Keratinocyte (primary cell): ENCODE measurements at regions not wholly inside any gene's neighbourhood (a gene's known extent, or its start where the extent isn't known, plus 50 kb on each side); places are given as distances from the start of the nearest gene placed in this dataset.

Experiments used
- DNase-seq: peaks from one replicate; pipeline ENCODE4 v3.0.0-alpha.2; 2011; ENCODE audit warnings: low read depth, missing footprints, low spot score
- FAIRE-seq: peaks from 2 replicates; lab custom pipeline; 2011; peaks lifted over from hg19 to GRCh38; lab: Jason Lieb, UNC
- H2AFZ ChIP-seq: 2 replicates; pipeline ENCODE4 v1.6.0; 2012; ENCODE audit warnings: low read length, control low read depth, inconsistent platforms; ENCODE audit not compliant: control insufficient read depth
- H3K27ac ChIP-seq: 2 replicates; pipeline ENCODE4 v1.5.1; 2011; ENCODE audit warnings: low read length; ENCODE audit not compliant: control insufficient read depth, insufficient read depth
- H3K27me3 ChIP-seq: 3 replicates; pipeline ENCODE4 v1.6.0; 2011; ENCODE audit warnings: low read length; ENCODE audit not compliant: control insufficient read depth, insufficient read depth; ENCODE audit errors: extremely low read depth
- H3K36me3 ChIP-seq, 2 experiments: 2 replicates in 1 of 2; 3 replicates in 1 of 2; pipeline ENCODE4 v1.5.1; 2011; ENCODE audit warnings: low read length in 2 of 2, mild to moderate bottlenecking in 1 of 2; ENCODE audit not compliant: control insufficient read depth in 2 of 2, insufficient read depth in 2 of 2; ENCODE audit errors: extremely low read depth in 1 of 2
- H3K4me1 ChIP-seq: 3 replicates; pipeline ENCODE4 v1.5.1; 2011; ENCODE audit warnings: low read length; ENCODE audit not compliant: control insufficient read depth, insufficient read depth; ENCODE audit errors: extremely low read depth
- H3K4me2 ChIP-seq: 3 replicates; pipeline ENCODE4 v1.6.0; 2011; ENCODE audit warnings: low read depth, low read length; ENCODE audit not compliant: control insufficient read depth, insufficient read depth; ENCODE audit errors: extremely low read depth
- H3K4me3 ChIP-seq, 3 experiments: fragments of 200-600 bp in 1 of 3; sonication (generic) in 1 of 3; 2 replicates in 2 of 3; 3 replicates in 1 of 3; pipeline ENCODE4 v1.5.1; 2011 to 2016; ENCODE audit warnings: low read length in 3 of 3, mild to moderate bottlenecking in 3 of 3, control low read depth in 2 of 3, inconsistent platforms in 1 of 3, low read depth in 1 of 3, mixed read lengths in 1 of 3, mixed run types in 1 of 3, moderate library complexity in 1 of 3; ENCODE audit not compliant: control insufficient read depth in 2 of 3, insufficient read depth in 2 of 3; ENCODE audit errors: extremely low read depth in 1 of 3
- H3K79me2 ChIP-seq: 2 replicates; pipeline ENCODE4 v1.6.0; 2012; ENCODE audit warnings: low read length; ENCODE audit not compliant: control insufficient read depth, insufficient read depth
- H3K9ac ChIP-seq: 3 replicates; pipeline ENCODE4 v1.6.0; 2011; ENCODE audit warnings: low read length; ENCODE audit not compliant: control insufficient read depth, insufficient read depth; ENCODE audit errors: extremely low read depth
- H3K9me1 ChIP-seq: 3 replicates; pipeline ENCODE4 v1.6.0; 2011; ENCODE audit warnings: low read length; ENCODE audit not compliant: control insufficient read depth, insufficient read depth; ENCODE audit errors: extremely low read depth
- H3K9me3 ChIP-seq: 2 replicates; pipeline ENCODE4 v1.5.1; 2012; ENCODE audit warnings: low read depth, low read length; ENCODE audit not compliant: control insufficient read depth
- H4K20me1 ChIP-seq: 3 replicates; pipeline ENCODE4 v1.6.0; 2011; ENCODE audit warnings: low read length; ENCODE audit not compliant: control insufficient read depth, insufficient read depth; ENCODE audit errors: extremely low read depth
- EZH2 ChIP-seq: IDR thresholded peaks from one replicate; pipeline ENCODE4 v1.6.1; 2012; ENCODE audit warnings: inconsistent platforms, mild to moderate bottlenecking, low read length, moderate library complexity
- dilution Hi-C: fragments of 300-500 bp; cut with MboI; formaldehyde crosslinking; loops from one replicate; pipeline ENCODE4 v1.7.0; 2020; ENCODE audit warnings: low sequenced_read_pairs; ENCODE audit not compliant: extremely low pct_ligation_motif_present
- TF ChIP-seq, protein P1 (sequence below), 3 experiments: IDR thresholded peaks in 1 of 3; conservative IDR thresholded peaks in 1 of 3; optimal IDR thresholded peaks in 1 of 3; 2 replicates in 2 of 3; 3 replicates in 1 of 3; pipeline versions ENCODE3 to v1.5.1; 2011; ENCODE audit warnings: low read length in 3 of 3, mild to moderate bottlenecking in 3 of 3, moderate library complexity in 2 of 3, control low read depth in 1 of 3, inconsistent platforms in 1 of 3; ENCODE audit not compliant: insufficient read depth in 2 of 3; ENCODE audit errors: extremely low read depth in 1 of 3

DNA sequence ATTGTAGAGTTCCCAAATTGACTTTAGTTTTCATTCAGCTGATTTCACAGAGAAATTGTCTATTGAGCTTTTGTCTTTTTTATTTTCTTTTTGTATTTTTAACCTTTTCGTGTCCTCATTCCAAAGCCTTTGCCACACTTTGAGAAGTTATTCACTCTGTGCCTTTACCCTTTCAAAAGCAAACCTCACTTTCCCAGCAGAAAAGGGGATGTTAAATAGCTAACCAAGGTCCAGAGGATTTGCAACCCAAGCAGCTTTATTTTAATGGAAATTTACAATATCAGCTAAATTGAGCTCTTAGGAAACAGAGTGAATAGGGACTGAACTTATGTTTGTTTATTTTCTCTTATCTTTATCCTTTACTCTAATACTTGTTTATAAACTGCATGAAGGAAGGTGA lies 428.8 kb downstream of the PCDH7 start:
- Histone ChIP-seq H3K9me1 (no peaks in the 10 kb centered on the region), H3K4me3 (no peak overlapping the region), H4K20me1 (no peaks in the 10 kb centered on the region), H2AFZ (no peak overlapping the region), H3K36me3 (no peaks in the 10 kb centered on the region), H3K4me1 (no peaks in the 10 kb centered on the region), H3K27me3 (no peaks in the 10 kb centered on the region), H3K79me2 (no peaks in the 10 kb centered on the region), H3K27ac (no peak overlapping the region), H3K9me3 (no peaks in the 10 kb centered on the region), H3K4me2 (no peak overlapping the region), H3K9ac (no peak overlapping the region)
- TF ChIP-seq EZH2, result no peak
- TF ChIP-seq, protein P1, sequence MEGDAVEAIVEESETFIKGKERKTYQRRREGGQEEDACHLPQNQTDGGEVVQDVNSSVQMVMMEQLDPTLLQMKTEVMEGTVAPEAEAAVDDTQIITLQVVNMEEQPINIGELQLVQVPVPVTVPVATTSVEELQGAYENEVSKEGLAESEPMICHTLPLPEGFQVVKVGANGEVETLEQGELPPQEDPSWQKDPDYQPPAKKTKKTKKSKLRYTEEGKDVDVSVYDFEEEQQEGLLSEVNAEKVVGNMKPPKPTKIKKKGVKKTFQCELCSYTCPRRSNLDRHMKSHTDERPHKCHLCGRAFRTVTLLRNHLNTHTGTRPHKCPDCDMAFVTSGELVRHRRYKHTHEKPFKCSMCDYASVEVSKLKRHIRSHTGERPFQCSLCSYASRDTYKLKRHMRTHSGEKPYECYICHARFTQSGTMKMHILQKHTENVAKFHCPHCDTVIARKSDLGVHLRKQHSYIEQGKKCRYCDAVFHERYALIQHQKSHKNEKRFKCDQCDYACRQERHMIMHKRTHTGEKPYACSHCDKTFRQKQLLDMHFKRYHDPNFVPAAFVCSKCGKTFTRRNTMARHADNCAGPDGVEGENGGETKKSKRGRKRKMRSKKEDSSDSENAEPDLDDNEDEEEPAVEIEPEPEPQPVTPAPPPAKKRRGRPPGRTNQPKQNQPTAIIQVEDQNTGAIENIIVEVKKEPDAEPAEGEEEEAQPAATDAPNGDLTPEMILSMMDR (optimal IDR thresholded peaks at IDR 0.05 in 1 of 3, IDR thresholded peaks at IDR 0.05 in 1 of 3, conservative IDR thresholded peaks at IDR 0.05 in 1 of 3; ENCODE audit: extremely low read depth in 1 of 3, insufficient read depth in 2 of 3, low read length in 3 of 3), result no peak
- DNase-seq (no peak), FAIRE-seq (no peak)
- dilution Hi-C loops, result no loop called here

DNA sequence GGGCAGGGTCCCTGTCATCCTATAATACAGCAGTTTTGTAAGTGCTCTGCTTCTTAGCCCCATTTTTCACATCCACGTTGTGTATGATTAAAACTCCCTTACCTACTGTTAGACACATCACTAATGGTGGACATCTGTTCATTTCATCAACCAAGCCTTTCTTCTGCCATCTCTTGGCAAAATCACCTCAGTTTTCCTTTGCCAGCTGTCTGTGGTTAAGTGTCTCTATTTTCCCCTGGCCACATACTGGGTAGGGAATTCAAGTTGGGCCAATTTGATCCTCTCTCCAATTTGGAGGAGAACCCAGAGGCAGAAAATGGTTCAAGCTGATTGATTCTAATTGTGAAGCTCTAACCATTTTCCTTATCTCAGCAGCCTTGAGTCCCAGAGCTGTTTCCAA lies 436.1 kb downstream of the PCDH7 start:
- dilution Hi-C loops, result no loop called here
- TF ChIP-seq, protein P1 (optimal IDR thresholded peaks at IDR 0.05 in 1 of 3, IDR thresholded peaks at IDR 0.05 in 1 of 3, conservative IDR thresholded peaks at IDR 0.05 in 1 of 3; ENCODE audit: extremely low read depth in 1 of 3, insufficient read depth in 2 of 3, low read length in 3 of 3), result no peak
- no peak for TF ChIP-seq EZH2
- no peak for DNase-seq

More for the DNA sequence above, 436.1 kb downstream of the PCDH7 start:
- Histone ChIP-seq H3K4me2 (no peak overlapping the region), H3K4me1 (no peaks in the 10 kb centered on the region), H3K27ac (no peak overlapping the region), H3K9me3 (no peaks in the 10 kb centered on the region), H2AFZ (no peak overlapping the region), H3K79me2 (no peaks in the 10 kb centered on the region), H3K27me3 (no peaks in the 10 kb centered on the region), H3K4me3 (no peak overlapping the region), H3K9me1 (no peaks in the 10 kb centered on the region), H4K20me1 (no peaks in the 10 kb centered on the region), H3K9ac (no peak overlapping the region), H3K36me3 (no peaks in the 10 kb centered on the region)
- no peak for FAIRE-seq
